ENCODE measurements at regions not wholly inside any gene's neighbourhood (a gene's known extent, or its start where the extent isn't known, plus 50 kb on each side); places are given as distances from the start of the nearest gene placed in this dataset.

GRCh38 chr2:120976501-120977307 lies 241.0 kb downstream of the GLI2 start:
- no peak for DNase-seq (ENCODE audit: low read depth)

- DNase-seq (ENCODE audit: low read depth), result no peak
These were observed 242.1 kb downstream of the GLI2 start for GRCh38 chr2:120977582-120978358.

- peak; percentile 18 for DNase-seq (ENCODE audit: low read depth)
These were observed 242.8 kb downstream of the GLI2 start for GRCh38 chr2:120978359-120979050.

GRCh38 chr2:120979398-120979797 lies 243.7 kb downstream of the GLI2 start:
- no peak for DNase-seq (ENCODE audit: low read depth)

GRCh38 chr2:120979921-120980320 lies 244.3 kb downstream of the GLI2 start:
- no peak for DNase-seq (ENCODE audit: low read depth)

GRCh38 chr2:120981443-120981842 lies 245.8 kb downstream of the GLI2 start:
- no peak for DNase-seq (ENCODE audit: low read depth)

- DNase-seq (ENCODE audit: low read depth), result no peak
These were observed 246.9 kb downstream of the GLI2 start for GRCh38 chr2:120982598-120982997.

- DNase-seq (ENCODE audit: low read depth), result no peak
These were observed 247.7 kb downstream of the GLI2 start for GRCh38 chr2:120983344-120983743.

- DNase-seq (ENCODE audit: low read depth), result no peak
These were observed 248.4 kb downstream of the GLI2 start for GRCh38 chr2:120984046-120984445.

- no peak for DNase-seq (ENCODE audit: low read depth)
These were observed 248.9 kb downstream of the GLI2 start for GRCh38 chr2:120984452-120985173.

- no peak for DNase-seq (ENCODE audit: low read depth)
These were observed 249.7 kb downstream of the GLI2 start for GRCh38 chr2:120985174-120985996.

GRCh38 chr2:120985997-120986651 lies 250.5 kb downstream of the GLI2 start:
- no peak for DNase-seq (ENCODE audit: low read depth)

GRCh38 chr2:120986898-120987650 lies 251.4 kb downstream of the GLI2 start:
- no peak for DNase-seq (ENCODE audit: low read depth)

GRCh38 chr2:120988051-120988699 lies 252.5 kb downstream of the GLI2 start:
- DNase-seq (ENCODE audit: low read depth), result no peak

- no peak for DNase-seq (ENCODE audit: low read depth)
These were observed 253.2 kb downstream of the GLI2 start for GRCh38 chr2:120988700-120989511.

- no peak for DNase-seq (ENCODE audit: low read depth)
These were observed 254.1 kb downstream of the GLI2 start for GRCh38 chr2:120989512-120990441.

GRCh38 chr2:120990451-120990871 lies 254.8 kb downstream of the GLI2 start:
- no peak for DNase-seq (ENCODE audit: low read depth)
